Mesodermal cell (in vitro differentiated cells): ENCODE measurements at regions not wholly inside any gene's neighbourhood (a gene's known extent, or its start where the extent isn't known, plus 50 kb on each side); places are given as distances from the start of the nearest gene placed in this dataset.
"Not testable (repeated sequence)": the region's sequence is repeated elsewhere in the genome, so short reads cannot be mapped to it uniquely, and the experiment has no call there.

Experiments
- H3K27ac ChIP-seq: 2 replicates; pipeline ENCODE4 v1.7.0; 2013; ENCODE audit warnings: mild to moderate bottlenecking, low read depth, low read length, moderate library complexity; ENCODE audit not compliant: severe bottlenecking
- H3K36me3 ChIP-seq: 2 replicates; pipeline ENCODE4 v1.7.1; 2013; ENCODE audit warnings: mild to moderate bottlenecking, low read length, moderate library complexity; ENCODE audit not compliant: control insufficient read depth, insufficient read depth
- H3K4me1 ChIP-seq: one replicate; pipeline ENCODE4 v1.7.1; 2013; ENCODE audit warnings: mild to moderate bottlenecking, low read length; ENCODE audit not compliant: insufficient read depth, control insufficient read depth, poor library complexity, severe bottlenecking
- H3K4me3 ChIP-seq: 2 replicates; pipeline ENCODE4 v1.7.0; 2013; ENCODE audit warnings: low read length, control low read depth, mild to moderate bottlenecking; ENCODE audit not compliant: insufficient read depth, poor library complexity, severe bottlenecking; ENCODE audit errors: extremely low read depth
- H3K9me3 ChIP-seq: 2 replicates; pipeline ENCODE4 v1.7.1; 2013; ENCODE audit warnings: mild to moderate bottlenecking, low read length, moderate library complexity; ENCODE audit not compliant: control insufficient read depth
- WGBS, 2 experiments: methylation state at CpG; one replicate each; pipeline ENCODE4 v1.1.5; 2013; ENCODE audit warnings: missing lambda C conversion rate in 2 of 2; ENCODE audit not compliant: insufficient coverage in 2 of 2; 5-methylcytosine and 5-hydroxymethylcytosine counted together

DNA sequence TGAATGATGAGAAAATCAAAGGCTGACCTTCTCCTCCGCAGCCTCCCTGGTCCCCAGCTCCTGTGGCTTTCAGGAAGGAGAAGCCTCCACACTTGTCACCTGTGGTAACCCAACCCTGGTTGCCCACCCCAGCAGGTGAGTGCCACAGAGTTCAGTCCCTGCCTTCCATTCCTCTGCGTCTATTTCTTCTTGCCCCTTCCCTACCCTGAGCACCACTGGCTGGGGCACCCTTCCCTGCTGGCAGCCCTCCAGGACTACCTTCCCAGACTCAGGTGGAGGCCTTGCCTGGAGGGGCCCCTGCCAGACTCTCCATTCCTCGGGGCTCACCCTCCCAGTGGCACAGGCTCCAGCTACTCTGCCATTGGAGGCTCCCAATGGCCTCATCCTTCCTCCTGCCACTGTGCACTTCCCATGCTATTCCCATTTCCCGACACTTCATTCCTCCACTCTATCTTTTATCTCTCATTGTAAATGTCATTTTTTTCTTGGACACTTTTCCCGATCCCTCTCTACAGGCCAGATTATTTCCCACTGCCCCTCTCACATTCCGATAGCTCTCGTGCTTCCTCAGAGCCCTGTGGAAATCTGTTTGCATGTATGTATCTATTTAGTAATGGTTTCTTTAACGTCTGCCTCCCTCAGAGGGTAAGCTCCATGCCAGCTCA is 90.6 kb upstream of the PCBD1 start:
- Histone ChIP-seq H3K27ac (no peak overlapping the region), H3K9me3 (no peaks in the 10 kb centered on the region), H3K4me3 (no peak overlapping the region), H3K4me1 (no peaks in the 10 kb centered on the region), H3K36me3 (no peaks in the 10 kb centered on the region)
- 87 to 91% methylated on average over 4 to 6 of the region's 8 CpGs for WGBS, 2 experiments

DNA sequence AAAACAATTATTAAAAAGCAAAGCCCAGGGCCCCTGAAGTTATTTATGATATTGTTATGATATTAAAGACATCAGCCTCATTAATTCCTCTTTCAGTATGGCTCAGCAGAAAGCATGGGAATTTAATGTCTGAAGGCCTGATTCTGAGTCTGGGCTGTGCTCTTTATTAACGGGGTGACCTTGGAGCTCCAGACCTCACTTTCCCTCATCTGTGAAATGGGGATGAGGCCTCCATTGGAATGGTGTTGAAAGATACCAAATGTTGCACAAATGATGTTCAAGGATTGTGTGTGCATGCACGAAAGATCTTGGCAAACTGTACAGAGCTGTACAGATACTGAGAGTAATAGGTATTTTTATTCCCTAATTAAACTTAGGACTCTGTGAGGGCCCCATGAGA is 92.3 kb upstream of the PCBD1 start:
- Histone ChIP-seq H3K27ac (no peak overlapping the region), H3K36me3 (no peaks in the 10 kb centered on the region), H3K4me1 (no peaks in the 10 kb centered on the region), H3K4me3 (no peak overlapping the region), H3K9me3 (no peaks in the 10 kb centered on the region)
- 88% methylated on average over 1 of the region's 2 CpGs; no CpG with 5 or more reads in 1 of the 2 experiments for WGBS, 2 experiments

DNA sequence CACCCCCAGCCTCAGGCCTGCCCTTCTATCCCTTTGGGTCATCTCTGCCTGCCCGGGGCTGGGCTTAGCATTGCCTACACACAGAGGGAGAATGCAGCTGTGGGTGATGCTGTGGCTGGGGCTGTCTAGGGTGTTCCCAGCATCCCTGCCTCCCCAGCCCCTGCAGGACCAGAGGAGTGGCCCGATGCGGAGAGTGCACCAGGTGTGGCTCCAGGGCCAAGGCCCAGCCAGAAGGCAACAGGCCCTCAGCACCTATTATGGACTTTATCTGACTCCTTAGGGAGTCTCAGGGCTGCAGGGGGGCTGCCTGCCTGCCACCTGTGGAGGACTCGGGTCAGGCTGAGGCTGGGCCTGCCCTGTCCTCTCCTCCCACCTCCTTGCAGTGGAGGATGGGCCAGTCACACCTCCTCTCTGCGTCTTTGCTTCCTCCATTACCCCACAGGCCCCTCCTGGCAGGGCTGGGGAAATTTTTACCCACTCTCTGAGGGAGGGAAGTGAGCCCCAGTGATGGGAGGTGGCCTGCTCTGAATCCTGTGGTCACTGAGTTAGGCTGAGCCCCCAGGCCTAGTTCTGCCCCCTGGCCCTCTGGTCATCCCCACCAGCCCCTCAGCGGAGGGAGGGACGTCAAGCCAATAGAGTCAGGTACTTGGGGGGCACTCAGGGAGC is 92.9 kb upstream of the PCBD1 start:
- 94 to 100% methylated on average over 1 to 2 of the region's 7 CpGs for WGBS, 2 experiments
- no peaks in the 10 kb centered on the region for H3K36me3 ChIP-seq
- no peak overlapping the region for H3K27ac ChIP-seq
- H3K9me3 ChIP-seq, result no peaks in the 10 kb centered on the region
- no peak overlapping the region for H3K4me3 ChIP-seq
- no peaks in the 10 kb centered on the region for H3K4me1 ChIP-seq

DNA sequence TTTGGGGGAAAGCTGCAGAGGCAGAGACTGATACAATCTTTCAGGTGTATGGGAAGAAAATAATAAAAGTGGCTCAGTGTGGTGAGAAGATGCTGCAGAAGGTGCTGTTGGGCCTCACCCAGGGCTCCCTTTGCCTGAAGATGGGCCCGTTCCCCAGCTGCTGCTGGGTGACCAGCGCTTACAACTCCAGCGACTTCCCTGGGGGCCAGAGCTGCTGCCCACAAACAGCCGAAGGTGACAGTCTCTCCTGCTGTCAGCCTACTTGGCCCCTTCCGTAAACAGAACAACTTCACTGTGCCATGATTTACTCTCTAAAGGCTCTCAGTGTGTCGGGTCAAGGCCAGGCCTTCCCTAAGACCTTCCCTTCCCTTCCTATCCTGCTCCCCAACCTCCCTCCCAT is 93.6 kb upstream of the PCBD1 start:
- H3K27ac ChIP-seq, result no peak overlapping the region
- H3K4me3 ChIP-seq, result no peak overlapping the region
- H3K4me1 ChIP-seq, result no peaks in the 10 kb centered on the region
- no peaks in the 10 kb centered on the region for H3K9me3 ChIP-seq
- WGBS, 2 experiments, result 87 to 95% methylated on average over 6 of the region's 6 CpGs
- no peaks in the 10 kb centered on the region for H3K36me3 ChIP-seq

DNA sequence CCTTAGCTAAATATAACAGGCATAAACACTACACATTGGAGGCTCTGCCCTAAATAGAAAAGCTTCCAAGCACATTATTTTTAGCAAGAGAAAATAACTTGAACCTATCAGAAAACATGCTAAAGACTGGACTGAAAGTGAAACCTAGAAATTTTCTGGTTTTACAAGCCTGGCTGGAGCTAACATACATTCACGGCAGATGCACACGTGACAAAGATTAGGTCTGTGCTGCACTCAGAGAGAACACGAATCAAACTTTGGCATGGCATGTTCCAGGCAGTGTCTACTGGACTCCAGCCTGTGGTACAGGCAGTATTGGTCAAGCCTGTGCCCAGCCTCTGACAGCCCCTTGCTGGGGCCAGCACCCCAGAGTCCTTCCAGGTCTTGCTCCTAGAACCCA is 94.1 kb upstream of the PCBD1 start:
- no peaks in the 10 kb centered on the region for H3K4me1 ChIP-seq
- 91 to 96% methylated on average over 3 of the region's 3 CpGs for WGBS, 2 experiments
- no peak overlapping the region for H3K27ac ChIP-seq
- H3K4me3 ChIP-seq, result no peak overlapping the region
- no peaks in the 10 kb centered on the region for H3K36me3 ChIP-seq
- no peaks in the 10 kb centered on the region for H3K9me3 ChIP-seq

DNA sequence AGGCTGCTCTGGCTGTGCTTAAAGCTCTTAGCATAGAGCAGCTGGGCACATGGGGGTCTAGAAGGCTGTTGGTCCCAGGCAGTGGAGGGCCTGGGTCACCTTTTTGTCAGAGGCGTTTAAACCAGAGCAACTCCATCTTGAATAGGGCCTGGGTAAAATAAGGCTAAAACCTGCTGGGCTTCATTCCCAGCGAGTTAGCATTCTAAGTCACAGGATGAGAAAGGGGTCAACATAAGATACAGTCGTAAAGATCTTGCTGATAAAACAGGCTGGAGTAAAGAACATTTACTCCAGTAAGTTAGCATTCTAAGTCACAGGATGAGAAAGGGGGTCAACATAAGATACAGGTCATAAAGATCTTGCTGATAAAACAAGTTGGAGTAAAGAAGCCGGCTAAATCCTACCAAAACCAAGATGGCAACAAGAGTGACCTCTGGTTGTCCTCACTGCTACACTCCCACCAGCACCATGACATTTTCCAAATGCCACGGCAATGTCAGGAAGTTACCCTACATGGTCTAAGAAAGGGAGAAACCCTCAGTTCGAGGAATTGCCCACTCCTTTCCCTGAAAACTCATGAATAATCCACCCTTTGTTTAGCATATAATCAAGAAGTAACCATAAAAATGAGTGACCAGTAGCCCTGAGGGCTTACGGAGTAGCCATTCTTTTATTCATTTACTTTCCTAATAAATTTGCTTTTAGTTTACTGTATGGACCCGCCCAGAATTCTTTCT is 96.8 kb upstream of the PCBD1 start:
- H3K4me3 ChIP-seq, result no peak overlapping the region
- no peak overlapping the region for H3K27ac ChIP-seq
- 88 to 96% methylated on average over 5 to 7 of the region's 8 CpGs for WGBS, 2 experiments
- H3K4me1 ChIP-seq, result no peaks in the 10 kb centered on the region
- H3K9me3 ChIP-seq, result no peaks in the 10 kb centered on the region
- no peaks in the 10 kb centered on the region for H3K36me3 ChIP-seq

DNA sequence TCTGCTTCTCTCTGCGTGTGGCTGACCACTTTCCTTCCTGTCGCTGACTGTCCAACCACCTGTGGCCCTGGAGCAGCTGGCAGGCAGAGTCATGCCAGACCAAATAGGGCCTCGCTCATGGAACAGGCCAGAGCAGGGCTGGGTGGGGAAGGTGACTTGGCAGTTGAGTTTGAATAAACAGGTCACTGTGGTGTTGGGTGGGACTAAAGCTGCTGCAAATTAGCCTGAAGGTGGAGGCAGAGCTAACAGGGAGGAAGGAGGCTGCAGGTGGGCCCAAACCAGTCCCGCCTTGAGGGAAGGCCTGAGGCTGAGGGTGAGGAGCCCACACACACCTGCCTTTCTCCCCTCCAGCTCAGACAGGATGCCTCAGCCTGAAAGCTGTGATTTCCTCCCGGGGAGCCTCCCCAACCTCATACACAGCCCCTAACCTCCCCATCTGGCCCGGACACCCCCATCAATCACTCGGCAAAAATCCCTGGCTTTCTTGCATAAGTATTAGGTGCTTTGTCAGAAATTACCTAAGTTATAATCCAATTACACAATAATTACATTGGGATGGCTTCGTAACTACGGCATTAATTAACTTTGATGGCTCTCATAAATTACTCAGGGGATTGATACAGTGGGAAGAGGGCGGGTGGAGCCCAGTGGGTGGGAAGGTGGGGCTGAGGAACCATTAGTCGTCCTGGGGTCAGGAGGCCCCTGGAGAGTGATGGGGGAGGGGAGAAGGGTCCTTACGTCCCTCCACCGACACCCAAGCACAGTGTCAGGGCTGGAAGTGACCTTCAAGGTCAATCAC is 97.7 kb upstream of the PCBD1 start:
- Histone ChIP-seq H3K36me3 (no peaks in the 10 kb centered on the region), H3K4me3 (no peak overlapping the region), H3K9me3 (no peaks in the 10 kb centered on the region), H3K4me1 (no peaks in the 10 kb centered on the region), H3K27ac (no peak overlapping the region)
- 69 to 77% methylated on average over 6 to 8 of the region's 13 CpGs for WGBS, 2 experiments

DNA sequence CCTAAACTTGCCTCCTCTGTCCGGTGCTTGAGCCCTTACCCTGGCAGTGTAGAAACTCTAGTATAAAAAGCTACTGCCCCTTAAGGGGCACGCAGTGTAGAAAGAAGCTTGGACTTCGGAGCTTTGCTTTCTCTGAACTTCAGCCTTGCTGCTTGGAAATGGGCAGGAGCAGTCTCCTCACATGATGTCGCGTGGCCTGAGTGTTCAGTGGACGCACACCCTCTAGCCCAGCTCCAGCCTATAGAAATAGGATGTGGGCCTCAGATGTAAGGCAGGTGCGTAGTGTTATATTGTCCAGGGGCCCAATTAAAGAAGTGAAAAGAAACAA is 98.2 kb upstream of the PCBD1 start:
- Histone ChIP-seq H3K4me1 (no peaks in the 10 kb centered on the region), H3K36me3 (no peaks in the 10 kb centered on the region), H3K9me3 (no peaks in the 10 kb centered on the region), H3K4me3 (no peak overlapping the region), H3K27ac (no peak overlapping the region)
- 76 to 100% methylated on average over 2 of the region's 7 CpGs for WGBS, 2 experiments

DNA sequence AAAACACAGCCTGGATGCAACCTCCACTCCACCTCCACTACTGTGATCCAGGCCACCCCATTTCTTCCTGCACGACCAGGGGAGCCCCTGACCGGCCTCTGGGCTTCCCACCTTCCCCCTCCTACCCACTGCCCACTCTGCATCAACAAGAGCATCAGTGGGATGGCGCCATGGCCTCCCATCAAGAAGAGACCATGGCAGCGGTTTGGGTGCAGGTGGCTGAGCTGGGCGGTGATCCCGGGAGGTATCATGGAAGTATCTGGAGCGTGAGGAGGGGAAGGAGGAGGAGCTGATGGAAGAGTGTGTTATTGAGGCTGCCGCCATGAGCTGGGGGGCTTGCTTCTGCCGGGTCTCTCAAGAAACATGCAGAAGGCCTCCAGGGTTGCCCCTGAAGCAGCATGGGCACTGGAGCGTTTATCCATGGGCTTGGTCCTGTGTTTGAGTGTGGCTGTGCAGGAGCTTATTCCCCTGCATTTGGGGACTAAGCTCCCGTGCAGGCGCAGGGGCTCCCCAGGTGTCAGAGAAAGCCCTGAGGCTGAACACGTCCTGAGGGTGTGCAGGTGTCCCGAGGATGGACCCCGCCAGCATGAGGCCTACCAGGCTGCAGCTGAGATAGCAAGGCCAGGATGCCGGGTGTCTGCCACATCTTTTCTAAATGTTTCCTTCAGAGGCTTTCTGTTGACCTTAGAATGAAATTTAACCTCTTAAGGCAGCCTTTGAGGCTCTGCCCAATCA is 99.2 kb upstream of the PCBD1 start:
- H3K4me1 ChIP-seq, result no peaks in the 10 kb centered on the region
- H3K36me3 ChIP-seq, result no peaks in the 10 kb centered on the region
- no peak overlapping the region for H3K4me3 ChIP-seq
- no peak overlapping the region for H3K27ac ChIP-seq
- H3K9me3 ChIP-seq, result no peaks in the 10 kb centered on the region
- 91 to 95% methylated on average over 11 to 15 of the region's 16 CpGs for WGBS, 2 experiments

DNA sequence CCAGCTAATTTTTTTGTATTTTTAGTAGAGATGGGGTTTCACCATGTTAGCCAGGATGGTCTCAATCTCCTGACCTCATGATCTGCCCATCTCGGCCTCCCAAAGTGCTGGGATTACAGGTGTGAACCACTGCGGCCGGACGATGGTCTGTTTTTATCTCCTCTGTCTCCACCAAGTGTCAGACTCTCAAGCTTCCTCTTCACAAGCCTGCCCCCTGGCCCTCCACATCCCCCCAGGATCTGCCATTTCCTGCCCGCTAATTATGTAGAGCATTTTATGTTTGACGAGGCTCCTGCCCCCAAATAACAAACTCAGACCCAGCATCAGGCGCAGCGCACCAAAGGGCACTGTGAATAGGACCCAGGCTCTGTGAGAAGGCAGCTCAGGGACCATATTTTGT is 101.8 kb upstream of the PCBD1 start:
- not testable (repeated sequence) for H3K4me1 ChIP-seq, H3K27ac ChIP-seq, H3K4me3 ChIP-seq, H3K9me3 ChIP-seq, H3K36me3 ChIP-seq
- WGBS, 2 experiments, result 89 to 96% methylated on average over 5 to 8 of the region's 8 CpGs
